Endothelial cell of umbilical vein (primary cell): ENCODE measurements at regions not wholly inside any gene's neighbourhood (a gene's known extent, or its start where the extent isn't known, plus 50 kb on each side); places are given as distances from the start of the nearest gene placed in this dataset.

ENCODE experiments used
- BruUV-seq: library from RNA; stranded (reverse); fragments of 400-500 nt; replicated peaks from 2 replicates; lab custom pipeline; 2021; lab: Mats Ljungman, UMichigan
- CTCF ChIA-PET: fragments of 300-600, 350-600 bp; sonication (Branson Sonifier 250); formaldehyde crosslinking; loops from one replicate; lab custom pipeline; 2021; ENCODE audit warnings: antibody characterized with exemption, inconsistent platforms; lab: Charles Lee
- POLR2A ChIA-PET: fragments of 300-600, 350-600 bp; sonication (Branson Sonifier 250); formaldehyde crosslinking; loops from one replicate; lab custom pipeline; 2021; ENCODE audit warnings: antibody characterized with exemption, inconsistent platforms; lab: Charles Lee
- DNase-seq: peaks from one replicate; pipeline ENCODE4 v3.0.0-alpha.2; 2011; ENCODE audit warnings: low read depth, low spot score
- FAIRE-seq: peaks from 2 replicates; lab custom pipeline; 2011; peaks lifted over from hg19 to GRCh38; lab: Jason Lieb, UNC
- H2AFZ ChIP-seq: 2 replicates; pipeline ENCODE4 v1.6.0; 2012; ENCODE audit warnings: low read depth, low read length, control low read depth, inconsistent platforms
- H3K27ac ChIP-seq: 2 replicates; pipeline ENCODE4 v1.5.1; 2011; ENCODE audit warnings: low read depth, mild to moderate bottlenecking, control low read depth, low read length, moderate library complexity; ENCODE audit not compliant: insufficient read depth
- H3K27me3 ChIP-seq, 2 experiments: 2 replicates each; pipeline versions ENCODE4 v1.6.0 to v1.6.1; 2011; ENCODE audit warnings: low read length in 2 of 2, mixed read lengths in 1 of 2; ENCODE audit not compliant: control insufficient read depth in 2 of 2, insufficient read depth in 2 of 2
- H3K36me3 ChIP-seq, 2 experiments: 2 replicates in 1 of 2; 3 replicates in 1 of 2; pipeline ENCODE4 v1.5.1; 2011; ENCODE audit warnings: low read length in 2 of 2, mild to moderate bottlenecking in 1 of 2, moderate library complexity in 1 of 2; ENCODE audit not compliant: control insufficient read depth in 2 of 2, insufficient read depth in 2 of 2; ENCODE audit errors: extremely low read depth in 1 of 2
- H3K4me1 ChIP-seq: 3 replicates; pipeline ENCODE4 v1.5.1; 2011; ENCODE audit warnings: mild to moderate bottlenecking, low read length; ENCODE audit not compliant: control insufficient read depth, insufficient read depth; ENCODE audit errors: extremely low read depth
- H3K4me2 ChIP-seq: 2 replicates; pipeline ENCODE4 v1.6.1; 2011; ENCODE audit warnings: low read length, control low read depth, mixed read lengths; ENCODE audit not compliant: insufficient read depth
- H3K4me3 ChIP-seq, 3 experiments: fragments of 200-600 bp in 1 of 3; sonication (generic), shearing (Covaris generic) in 1 of 3; replicated peaks in 1 of 3; 2 replicates each; pipeline ENCODE4 v1.5.1; 2011 to 2016; ENCODE audit warnings: control low read depth in 3 of 3, low read length in 3 of 3, mild to moderate bottlenecking in 2 of 3, inconsistent platforms in 1 of 3, low read depth in 1 of 3, moderate library complexity in 1 of 3; ENCODE audit not compliant: insufficient read depth in 1 of 3
- H3K79me2 ChIP-seq: 2 replicates; pipeline ENCODE4 v1.6.0; 2012; ENCODE audit warnings: low read length, inconsistent platforms; ENCODE audit not compliant: control insufficient read depth, insufficient read depth
- H3K9ac ChIP-seq: replicated peaks from 2 replicates; pipeline ENCODE3; 2011; ENCODE audit warnings: low read length, control low read depth; ENCODE audit not compliant: insufficient read depth; ENCODE audit errors: extremely low read depth
- H3K9me1 ChIP-seq: replicated peaks from 3 replicates; pipeline ENCODE4 v1.6.0; 2011; ENCODE audit warnings: mild to moderate bottlenecking, low read length; ENCODE audit not compliant: control insufficient read depth, insufficient read depth; ENCODE audit errors: extremely low read depth
- H3K9me3 ChIP-seq: replicated peaks from 2 replicates; pipeline ENCODE4 v1.5.1; 2012; ENCODE audit warnings: low read length, inconsistent platforms; ENCODE audit not compliant: control insufficient read depth, insufficient read depth
- H4K20me1 ChIP-seq: replicated peaks from 2 replicates; pipeline ENCODE3; 2011; ENCODE audit warnings: mild to moderate bottlenecking, low read length; ENCODE audit not compliant: control insufficient read depth, insufficient read depth; ENCODE audit errors: extremely low read depth
- EZH2 ChIP-seq: IDR thresholded peaks from 2 replicates; pipeline ENCODE4 v1.6.1; 2012; ENCODE audit warnings: borderline replicate concordance, low read depth, mild to moderate bottlenecking, moderate library complexity, low read length, inconsistent platforms; ENCODE audit not compliant: severe bottlenecking
- GATA2 ChIP-seq: IDR thresholded peaks from 2 replicates; pipeline ENCODE4 v1.7.0; 2011; ENCODE audit warnings: low read depth, mild to moderate bottlenecking, moderate library complexity, mixed read lengths, low read length; ENCODE audit not compliant: insufficient read length, insufficient read depth
- MYC ChIP-seq: IDR thresholded peaks from one replicate; pipeline ENCODE4 v1.6.1; 2011; ENCODE audit warnings: mild to moderate bottlenecking, low read depth, low read length
- POLR2A ChIP-seq: IDR thresholded peaks from 2 replicates; pipeline ENCODE4 v1.6.1; 2012; ENCODE audit warnings: low read depth, mild to moderate bottlenecking, control low read depth, low read length
- POLR2AphosphoS5 ChIP-seq: IDR thresholded peaks from 2 replicates; pipeline ENCODE4 v1.6.1; 2012; ENCODE audit warnings: low read depth, mild to moderate bottlenecking, control low read depth, low read length, moderate library complexity; ENCODE audit not compliant: insufficient read depth
- dilution Hi-C: fragments of 300-500 bp; cut with MboI; formaldehyde crosslinking; loops from one replicate; pipeline ENCODE4 v1.15.0; 2019; ENCODE audit warnings: low sequenced_read_pairs; ENCODE audit not compliant: extremely low pct_ligation_motif_present
- intact Hi-C: fragments of 100-400 bp; cut with micrococcal nuclease; formaldehyde crosslinking; loops from one replicate; pipeline ENCODE4 v1.10.0; 2022
- TF ChIP-seq, protein P1 (sequence below), 2 donors: IDR thresholded peaks; 1 replicate in 1 of 2; 2 replicates in 1 of 2; pipeline ENCODE4 v1.5.1; 2011; ENCODE audit warnings: low read length in 2 of 2, mild to moderate bottlenecking in 2 of 2, moderate library complexity in 2 of 2, control low read depth in 1 of 2, inconsistent platforms in 1 of 2, low read depth in 1 of 2; ENCODE audit not compliant: insufficient read depth in 1 of 2; ENCODE audit errors: extremely low read depth in 1 of 2

DNA sequence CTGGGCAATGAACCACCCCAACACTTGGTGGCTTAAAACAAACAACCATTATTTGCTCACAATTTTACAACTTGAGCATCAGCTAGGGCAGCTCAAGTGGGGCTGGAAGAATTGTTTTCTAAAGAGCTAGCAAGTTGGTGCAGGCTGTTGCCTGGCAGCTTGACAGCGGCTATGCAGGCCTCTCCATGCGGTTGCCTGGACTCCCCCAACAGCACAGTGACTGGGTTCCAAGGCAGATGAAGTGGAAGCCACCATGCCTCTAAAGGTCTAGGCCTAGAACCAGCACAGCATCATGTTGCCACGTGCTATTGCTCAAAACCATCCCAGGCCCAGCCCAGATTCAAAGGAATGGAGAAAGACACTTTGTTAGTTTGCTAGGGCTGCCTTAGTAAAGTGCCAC is 114.8 kb downstream of the BCOR start:
- Histone ChIP-seq H4K20me1 (no peaks in the 10 kb centered on the region), H3K9me3 (no peaks in the 10 kb centered on the region), H3K9me1 (no peaks in the 10 kb centered on the region), H3K79me2 (no peaks in the 10 kb centered on the region), H3K4me2 (no peak overlapping the region), H3K9ac (no peak overlapping the region), H3K27ac (no peak overlapping the region), H2AFZ (no peak overlapping the region), H3K27me3 (no peaks in the 10 kb centered on the region), H3K4me3 (no peak overlapping the region), H3K36me3 (no peaks in the 10 kb centered on the region), H3K4me1 (no peaks in the 10 kb centered on the region)
- no TSS peak for BruUV-seq
- CTCF ChIA-PET = no interaction called here
- DNase-seq (no peak), FAIRE-seq (no peak)
- intact Hi-C loops (no loop called here), dilution Hi-C loops (no loop called here)
- TF ChIP-seq POLR2A = no peak
- TF ChIP-seq MYC = no peak
- no peak for TF ChIP-seq POLR2AphosphoS5
- TF ChIP-seq EZH2 = no peak
- TF ChIP-seq, protein P1, sequence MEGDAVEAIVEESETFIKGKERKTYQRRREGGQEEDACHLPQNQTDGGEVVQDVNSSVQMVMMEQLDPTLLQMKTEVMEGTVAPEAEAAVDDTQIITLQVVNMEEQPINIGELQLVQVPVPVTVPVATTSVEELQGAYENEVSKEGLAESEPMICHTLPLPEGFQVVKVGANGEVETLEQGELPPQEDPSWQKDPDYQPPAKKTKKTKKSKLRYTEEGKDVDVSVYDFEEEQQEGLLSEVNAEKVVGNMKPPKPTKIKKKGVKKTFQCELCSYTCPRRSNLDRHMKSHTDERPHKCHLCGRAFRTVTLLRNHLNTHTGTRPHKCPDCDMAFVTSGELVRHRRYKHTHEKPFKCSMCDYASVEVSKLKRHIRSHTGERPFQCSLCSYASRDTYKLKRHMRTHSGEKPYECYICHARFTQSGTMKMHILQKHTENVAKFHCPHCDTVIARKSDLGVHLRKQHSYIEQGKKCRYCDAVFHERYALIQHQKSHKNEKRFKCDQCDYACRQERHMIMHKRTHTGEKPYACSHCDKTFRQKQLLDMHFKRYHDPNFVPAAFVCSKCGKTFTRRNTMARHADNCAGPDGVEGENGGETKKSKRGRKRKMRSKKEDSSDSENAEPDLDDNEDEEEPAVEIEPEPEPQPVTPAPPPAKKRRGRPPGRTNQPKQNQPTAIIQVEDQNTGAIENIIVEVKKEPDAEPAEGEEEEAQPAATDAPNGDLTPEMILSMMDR (IDR thresholded peaks at IDR 0.05; ENCODE audit: extremely low read depth in 1 of 2, insufficient read depth in 1 of 2, low read depth in 1 of 2, low read length in 2 of 2) = no peak
- POLR2A ChIA-PET = no interaction called here

DNA sequence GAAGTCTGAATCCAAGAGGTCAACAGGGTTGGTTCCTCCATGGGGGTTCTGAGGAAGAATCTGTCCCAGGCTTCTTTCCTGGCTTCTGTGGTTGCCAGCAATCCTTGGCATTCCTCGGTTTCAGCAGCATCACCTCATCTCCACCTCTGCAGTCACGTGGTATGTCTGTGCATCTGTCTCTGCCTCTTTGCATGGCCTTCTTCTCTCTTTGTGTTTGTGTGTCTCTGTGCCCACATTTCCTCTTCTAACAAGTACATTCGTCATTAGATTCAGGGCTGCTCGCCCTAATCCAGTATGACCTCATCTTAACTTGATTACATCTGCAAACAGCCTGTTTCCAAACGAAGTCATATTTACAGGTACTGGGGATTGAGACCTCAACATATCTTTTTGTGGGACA is 114.0 kb downstream of the BCOR start:
- POLR2A ChIA-PET = no interaction called here
- intact Hi-C loops = no loop called here
- no peak for TF ChIP-seq GATA2
- Histone ChIP-seq H3K9ac (no peak overlapping the region), H3K36me3 (no peaks in the 10 kb centered on the region), H3K27me3 (no peaks in the 10 kb centered on the region), H3K79me2 (no peaks in the 10 kb centered on the region), H3K9me1 (no peaks in the 10 kb centered on the region), H3K9me3 (no peaks in the 10 kb centered on the region), H3K4me2 (no peak overlapping the region), H3K4me1 (no peaks in the 10 kb centered on the region), H3K27ac (no peak overlapping the region), H3K4me3 (no peak overlapping the region), H2AFZ (no peak overlapping the region), H4K20me1 (no peaks in the 10 kb centered on the region)
- CTCF ChIA-PET = no interaction called here
- BruUV-seq = no TSS peak
- dilution Hi-C loops = no loop called here
- FAIRE-seq (no peak), DNase-seq (no peak)
